ENCODE measurements at regions not wholly inside any gene's neighbourhood (a gene's known extent, or its start where the extent isn't known, plus 50 kb on each side); places are given as distances from the start of the nearest gene placed in this dataset.

- no peak for ATAC-seq (ENCODE audit: low read depth)
- dilution Hi-C loops (cut with HindIII; ENCODE audit: low sequenced_read_pairs, unreplicated experiment), result no loop called here
- Histone ChIP-seq H3K56ac (ENCODE audit: extremely low read depth, insufficient read depth, low read length) (no peak overlapping the region), H3K4me2 (ENCODE audit: low read depth, low read length) (no peak overlapping the region), H2BK20ac (ENCODE audit: low read depth, low read length) (no peak overlapping the region), H4K5ac (ENCODE audit: low read depth, low read length) (no peak overlapping the region), H3K9me1 (ENCODE audit: insufficient read depth, low read length) (no peaks in the 10 kb centered on the region), H2BK5ac (ENCODE audit: low read depth, low read length, poor library complexity, severe bottlenecking) (no peak overlapping the region), H2BK120ac (ENCODE audit: low read depth, low read length) (no peak overlapping the region), H3K27ac (ENCODE audit: insufficient read depth, low read length) (no peak overlapping the region), H2BK15ac (ENCODE audit: low read depth, low read length) (no peak overlapping the region), H3K27me3 (ENCODE audit: control insufficient read depth, insufficient read depth, low read length) (peaks cover 12% of the 10 kb centered on the region), H3K79me1 (ENCODE audit: low read depth in 1 of 2, low read length in 2 of 2) (no peaks in the 10 kb centered on the region), H2AK5ac (ENCODE audit: low read depth, low read length) (no peak overlapping the region), H3K14ac (replicated peaks; ENCODE audit: low read depth, low read length) (no peak overlapping the region), H3K9me3 (ENCODE audit: control insufficient read depth, insufficient read depth, low read length) (no peaks in the 10 kb centered on the region), H3K9ac (ENCODE audit: low read depth, low read length) (no peak overlapping the region), H3K4me1 (ENCODE audit: control insufficient read depth, insufficient read depth, low read length) (no peaks in the 10 kb centered on the region), H2AK9ac (replicated peaks; ENCODE audit: low read depth, low read length, poor library complexity) (no peak overlapping the region), H3K4ac (ENCODE audit: low read depth, low read length) (no peak overlapping the region), H3K23ac (ENCODE audit: low read depth, low read length) (no peak overlapping the region), H3K18ac (ENCODE audit: low read depth, low read length) (no peak overlapping the region), H4K8ac (ENCODE audit: low read depth in 2 of 2, low read length in 2 of 2) (no peak overlapping the region), H2AFZ (replicated peaks; ENCODE audit: low read length, poor library complexity) (no peak overlapping the region), H3K36me3 (ENCODE audit: control insufficient read depth, insufficient read depth, low read length) (no peaks in the 10 kb centered on the region), H3K4me3 (ENCODE audit: insufficient read depth, low read depth, low read length) (no peak overlapping the region), H4K20me1 (ENCODE audit: insufficient read depth, low read length) (no peaks in the 10 kb centered on the region), H4K91ac (ENCODE audit: insufficient read depth, low read depth, low read length) (no peak overlapping the region)
- intact Hi-C loops (cut with micrococcal nuclease), result no loop called here
- BruUV-seq (replicated peaks), result no TSS peak
- TF ChIP-seq RCOR1 (IDR thresholded peaks at IDR 0.05; ENCODE audit: insufficient replicate concordance, low read length) (no peak), RAD21 (IDR thresholded peaks at IDR 0.05; ENCODE audit: low read length) (no peak), SMC3 (IDR thresholded peaks at IDR 0.05; ENCODE audit: low read depth, low read length) (no peak), FOS (IDR thresholded peaks at IDR 0.05; ENCODE audit: low read depth, low read length) (no peak), ELK1 (IDR thresholded peaks at IDR 0.05; ENCODE audit: borderline replicate concordance, low read depth, low read length) (no peak), POLR2A (IDR thresholded peaks at IDR 0.05; ENCODE audit: low read depth, low read length) (no peak)
- no peak for DNase-seq
- 30% methylated on average over 2 of the region's 13 CpGs; no CpG with 5 or more reads in 1 of the 2 experiments for WGBS, 2 experiments (ENCODE audit: extremely low coverage in 2 of 2, insufficient read length in 1 of 2)
- in situ Hi-C loops (cut with MboI; ENCODE audit: low sequenced_read_pairs), result no loop called here
- ChIA-PET POLR2A (ENCODE audit: unreplicated experiment) (no interaction called here), CTCF (no interaction called here)
Observed at GRCh38 chr22:23500508-23501260, 79.4 kb downstream of the IGLL1 start.

Data from IMR-90 (cell line).